DMS53 treated with DMSO at 0.1 percent for 48 hours (cell line): ENCODE measurements at regions not wholly inside any gene's neighbourhood (a gene's known extent, or its start where the extent isn't known, plus 50 kb on each side); places are given as distances from the start of the nearest gene placed in this dataset.

Experiments used
- DNase-seq: peaks from one replicate; lab custom pipeline; 2025; ENCODE audit not compliant: unreplicated experiment; lab: John Stamatoyannopoulos, UW

DNA sequence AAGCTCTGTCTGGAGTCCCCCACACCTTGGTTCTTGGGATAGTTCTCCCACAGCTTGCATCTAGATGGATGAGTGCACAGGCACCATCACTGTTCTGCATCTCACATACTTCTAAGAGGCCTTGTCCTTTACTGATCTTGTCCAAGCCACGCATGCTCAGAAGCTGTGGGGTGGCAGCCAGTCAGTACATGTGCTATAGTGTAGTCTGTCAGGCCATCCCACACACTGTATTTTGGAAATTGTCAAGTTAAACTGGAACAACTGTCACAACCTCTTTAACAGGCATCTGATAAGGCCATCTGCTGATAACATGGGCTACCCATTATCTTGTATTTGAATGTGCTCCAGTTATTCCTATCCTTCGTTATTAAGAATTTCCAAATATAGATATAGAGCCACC, 296.5 kb upstream of the AZI2 start:
- DNase-seq: peak; percentile 27

GRCh38 chr3:28646435-28646834, 297.8 kb upstream of the AZI2 start:
- no peak for DNase-seq

DNA sequence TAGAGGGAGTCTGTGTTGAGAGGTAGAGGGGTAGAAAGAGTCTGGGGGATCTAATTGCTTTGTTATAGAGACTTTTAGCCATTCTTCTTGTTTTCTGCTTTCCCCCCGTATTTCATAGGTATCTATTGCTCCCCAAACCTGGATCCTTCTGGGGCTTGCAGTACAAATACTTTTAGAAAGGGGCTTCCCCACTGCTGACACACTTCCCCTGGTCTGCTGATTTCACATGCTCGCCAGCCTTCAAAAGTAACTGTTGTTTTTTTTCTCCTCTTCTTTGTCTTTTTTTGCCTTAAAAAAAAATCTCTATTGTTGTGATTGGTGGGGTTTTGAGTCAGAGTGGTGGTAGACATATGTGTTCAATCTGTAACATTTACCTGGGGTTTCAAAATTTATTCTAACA, 300.6 kb upstream of the AZI2 start:
- DNase-seq: no peak

- DNase-seq: no peak
These were observed 302.5 kb upstream of the AZI2 start for GRCh38 chr3:28651159-28651558.

DNA sequence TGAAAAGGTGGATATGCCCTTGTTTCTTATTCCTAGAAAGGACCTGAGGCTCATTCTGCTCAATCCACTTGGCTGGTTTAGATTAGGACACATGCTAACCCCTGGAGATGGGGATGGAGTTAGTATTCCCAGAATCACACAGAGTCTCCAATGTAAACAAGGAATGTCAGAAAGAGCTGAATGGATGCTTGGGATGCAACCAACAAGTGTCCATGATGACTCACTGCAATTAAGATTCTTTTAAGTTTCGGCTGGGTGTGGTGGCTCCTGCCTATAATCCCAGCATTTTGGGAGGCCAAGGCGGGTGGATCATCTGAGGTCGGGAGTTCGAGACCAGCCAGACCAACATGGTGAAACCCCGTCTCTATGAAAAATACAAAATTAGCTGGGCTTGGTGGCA, 315.5 kb upstream of the AZI2 start:
- no peak for DNase-seq

DNA sequence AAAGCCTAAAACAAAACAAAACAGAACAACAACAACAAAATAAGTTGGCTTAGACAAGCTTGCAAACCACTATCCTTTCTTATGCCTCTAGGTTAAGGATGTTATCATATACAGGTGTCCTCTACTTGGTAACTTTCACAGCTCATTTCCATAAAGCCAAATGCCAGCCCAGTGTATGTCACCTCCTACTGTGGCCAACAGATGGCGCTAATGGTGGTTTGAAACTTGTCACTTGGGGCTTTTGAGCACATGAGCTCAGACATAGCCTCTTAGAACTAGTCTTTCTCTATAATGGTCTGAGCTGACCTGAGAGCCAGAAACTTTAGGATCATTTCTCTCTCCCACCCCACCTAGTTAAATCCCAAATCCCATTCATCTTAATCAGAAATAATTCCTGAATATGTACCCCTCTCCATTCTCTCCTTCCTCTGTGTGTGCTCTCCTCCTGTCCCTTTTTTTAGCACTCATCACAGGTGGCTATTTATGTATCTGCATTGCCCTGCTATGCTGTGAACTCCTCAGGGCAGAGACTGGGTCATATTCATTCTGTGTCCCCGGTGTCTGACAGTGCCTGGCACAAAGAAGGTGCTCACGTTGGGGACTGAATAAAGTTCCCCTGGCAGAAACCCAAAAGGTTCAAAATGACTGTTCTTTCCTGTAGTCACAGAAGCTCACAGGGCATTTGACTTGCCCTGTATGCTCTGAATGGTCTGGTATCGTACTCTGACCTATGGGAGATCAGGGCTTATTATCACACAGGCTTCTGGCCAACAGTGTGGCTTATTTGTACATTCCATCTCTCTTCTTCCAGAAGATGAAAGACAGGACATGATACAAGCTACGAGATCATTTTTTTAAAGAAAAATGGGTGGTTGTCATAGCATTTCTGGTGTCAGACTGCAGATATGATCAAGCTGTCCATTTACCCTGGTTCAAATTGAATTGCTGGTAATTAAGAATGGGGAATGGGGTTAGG, 319.3 kb upstream of the AZI2 start:
- peak; percentile 32 for DNase-seq

- no peak for DNase-seq
These were observed 321.2 kb upstream of the AZI2 start for GRCh38 chr3:28669870-28670269.

DNA sequence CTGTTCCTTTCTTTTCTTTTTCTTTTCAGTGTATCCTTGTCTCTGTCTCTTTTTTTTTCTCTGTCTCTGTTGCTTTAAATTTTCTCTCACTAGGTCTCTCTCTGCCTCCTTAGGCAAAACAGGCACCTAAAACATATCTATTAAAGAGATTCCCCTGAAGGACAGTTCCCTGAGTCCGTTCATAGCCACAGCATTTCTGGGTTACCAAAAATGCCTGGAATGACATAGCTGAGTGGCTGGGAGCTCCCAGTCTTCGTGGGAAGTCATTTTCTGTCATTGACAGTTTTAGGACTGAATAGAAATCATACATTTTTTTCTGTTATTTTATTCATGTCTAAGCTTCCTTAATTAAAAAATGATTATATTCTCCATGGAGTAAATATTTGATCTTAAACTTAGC, 323.8 kb upstream of the AZI2 start:
- DNase-seq: no peak

DNA sequence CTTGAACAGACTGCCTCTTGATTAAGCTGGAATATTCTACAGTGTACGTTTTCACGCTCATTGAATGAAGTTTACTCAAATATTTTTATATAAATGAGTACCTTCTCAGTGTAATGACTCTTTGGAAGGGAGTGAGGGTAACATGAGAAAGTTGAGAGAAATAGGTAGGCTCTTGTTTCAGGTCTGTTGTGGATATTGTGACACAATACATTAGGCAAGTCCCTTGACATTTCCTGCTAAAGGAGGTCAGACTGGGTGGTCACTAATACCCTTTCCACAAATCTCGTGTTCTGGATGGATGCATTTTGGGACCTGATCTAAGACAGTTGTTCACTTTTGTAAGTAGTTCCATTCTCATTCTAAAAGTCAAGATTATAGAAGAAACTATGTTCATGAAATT, 324.8 kb upstream of the AZI2 start:
- no peak for DNase-seq

- DNase-seq: no peak
These were observed 325.6 kb upstream of the AZI2 start for GRCh38 chr3:28674212-28674611.

DNA sequence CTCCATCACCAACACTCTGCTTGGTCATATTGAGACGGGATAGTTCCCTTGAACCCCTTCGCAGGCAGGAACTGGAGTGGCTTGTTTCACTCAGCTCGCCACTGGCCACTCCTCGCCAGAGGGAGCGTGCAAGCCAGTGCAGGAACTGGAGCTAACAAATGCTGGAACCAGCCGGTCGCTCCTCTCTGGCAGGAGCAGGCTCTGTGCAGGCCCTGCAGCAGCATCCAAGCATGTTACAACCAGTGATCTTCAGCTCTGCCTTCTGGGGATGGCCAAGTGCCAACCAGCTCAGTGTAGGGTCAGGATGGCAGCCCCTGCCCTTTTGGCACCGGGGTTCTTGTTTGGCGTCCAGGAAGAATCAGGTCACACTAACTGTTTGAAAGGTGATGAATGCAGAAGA, 329.0 kb upstream of the AZI2 start:
- DNase-seq: no peak

- no peak for DNase-seq
These were observed 329.5 kb upstream of the AZI2 start for GRCh38 chr3:28678086-28678485.

DNA sequence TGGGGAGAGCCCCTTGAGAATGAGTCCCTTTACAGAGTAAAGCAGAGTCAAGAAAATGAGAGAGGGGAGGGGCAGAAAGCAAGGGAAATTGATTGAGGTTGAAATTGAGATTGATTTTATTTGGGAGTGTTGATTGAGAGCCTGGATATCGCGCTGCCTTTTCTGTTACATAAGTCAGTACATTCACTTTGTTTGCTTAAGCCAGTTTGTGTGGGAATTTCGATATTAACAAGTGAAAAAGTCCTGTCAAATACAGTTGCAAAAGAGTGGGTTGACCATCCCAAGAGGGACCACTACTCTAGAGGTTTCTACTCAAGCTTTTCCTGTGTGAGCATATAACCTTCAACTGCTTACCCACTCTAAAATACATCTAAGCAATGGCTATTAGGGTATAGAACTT, 331.4 kb upstream of the AZI2 start:
- no peak for DNase-seq

DNA sequence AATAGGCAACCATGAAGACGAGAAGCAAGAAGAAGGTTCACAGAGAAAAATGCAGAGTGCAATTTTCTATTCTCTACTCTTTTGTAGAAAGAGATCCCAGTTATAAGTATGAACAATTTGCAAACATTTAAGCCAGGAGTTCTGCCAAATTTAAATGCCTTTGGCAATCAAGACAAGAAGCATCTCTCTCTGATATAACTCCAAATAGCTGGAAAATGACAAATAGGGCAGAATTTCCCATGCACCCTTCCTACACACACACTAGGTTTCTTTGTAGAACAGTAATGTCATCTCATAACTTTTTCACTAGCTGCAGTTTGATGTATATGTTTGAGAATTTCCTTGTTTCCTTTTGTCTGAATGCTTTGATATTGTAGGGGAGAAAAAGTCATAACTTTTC, 333.5 kb upstream of the AZI2 start:
- DNase-seq: no peak

DNA sequence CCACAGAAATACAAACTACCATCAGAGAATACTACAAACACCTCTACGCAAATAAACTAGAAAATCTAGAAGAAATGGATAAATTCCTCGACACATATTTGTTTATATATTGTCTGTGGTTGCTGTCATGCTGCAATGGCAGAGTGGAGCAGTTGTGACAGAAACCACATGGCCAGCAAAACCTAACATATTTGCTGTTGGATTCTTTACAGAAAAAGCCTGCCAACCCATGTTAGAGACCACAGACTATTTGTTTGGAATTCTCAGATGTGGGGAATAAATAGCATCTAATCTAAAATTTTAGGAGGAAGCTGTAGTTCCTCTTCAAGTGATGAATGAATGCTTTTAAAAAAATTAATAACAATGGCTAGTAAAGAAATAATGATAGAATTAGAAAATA, 341.6 kb upstream of the AZI2 start:
- no peak for DNase-seq

GRCh38 chr3:28698706-28699105, 350.1 kb upstream of the AZI2 start:
- DNase-seq: no peak

DNA sequence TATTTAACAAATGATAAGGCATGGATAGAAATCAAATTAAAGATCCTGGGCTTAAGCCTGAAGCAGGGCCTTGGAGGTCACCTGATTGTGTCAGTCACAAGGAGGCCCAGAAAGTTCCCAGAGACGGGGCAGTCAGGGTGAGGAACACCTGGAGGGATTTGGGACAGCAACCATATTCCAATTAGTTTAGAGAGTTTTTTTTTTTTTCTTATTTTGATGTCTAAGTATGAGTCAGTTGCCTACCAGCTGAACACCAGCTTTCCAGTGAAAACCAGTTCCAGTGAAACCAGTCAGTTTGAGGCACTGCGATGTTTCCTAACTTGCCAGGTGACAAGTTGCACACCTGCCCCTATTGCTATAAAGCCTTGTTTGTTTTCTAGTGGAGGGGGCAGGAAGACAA, 350.7 kb upstream of the AZI2 start:
- DNase-seq: peak; percentile 63

GRCh38 chr3:28700728-28701127, 352.1 kb upstream of the AZI2 start:
- DNase-seq: no peak

GRCh38 chr3:28703843-28704242, 355.2 kb upstream of the AZI2 start:
- no peak for DNase-seq

- DNase-seq: no peak
These were observed 362.7 kb upstream of the AZI2 start for GRCh38 chr3:28711293-28711692.

GRCh38 chr3:28716939-28717338, 368.3 kb upstream of the AZI2 start:
- no peak for DNase-seq

DNA sequence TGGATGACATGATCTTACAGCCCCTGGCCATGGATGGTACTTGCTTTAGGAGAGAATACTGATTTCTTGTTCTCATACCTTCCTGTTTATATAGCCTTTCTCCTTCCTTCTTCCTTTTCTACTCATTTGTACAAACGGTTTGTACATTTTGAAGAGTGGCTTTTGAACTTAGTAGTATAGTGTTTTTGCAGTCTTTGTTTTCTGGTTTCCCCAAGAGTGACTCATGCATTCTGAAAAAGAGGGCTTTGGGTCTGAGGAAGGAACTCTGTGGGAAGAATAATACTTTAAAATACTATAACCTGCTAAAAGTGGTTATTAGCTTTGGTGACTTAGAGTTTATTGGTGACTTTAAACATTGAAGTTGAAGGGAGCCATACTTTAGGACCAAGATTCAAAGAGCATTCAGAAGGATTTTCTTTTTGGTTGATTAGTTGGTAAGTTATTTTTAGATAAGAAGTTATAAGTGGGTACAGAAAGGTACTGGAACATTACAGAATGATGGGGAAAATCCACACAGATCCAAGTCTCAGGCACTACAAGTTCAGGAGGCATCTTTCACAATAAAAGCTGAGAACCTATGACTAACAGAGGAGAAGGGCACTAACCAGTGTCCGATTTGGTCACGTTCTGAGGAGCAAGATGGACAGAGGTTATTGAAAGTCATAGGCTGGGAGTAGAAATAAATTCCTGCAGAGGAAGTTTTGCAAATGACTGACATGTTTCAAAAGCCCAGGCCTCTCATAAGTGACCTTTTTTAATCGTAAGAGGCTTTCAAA, 369.6 kb upstream of the AZI2 start:
- DNase-seq: no peak
